A549 (cell line): ENCODE measurements at regions not wholly inside any gene's neighbourhood (a gene's known extent, or its start where the extent isn't known, plus 50 kb on each side); places are given as distances from the start of the nearest gene placed in this dataset.

Experiments used
- CHD4 ChIP-seq: fragments of 200-600 bp; sonication (generic); IDR thresholded peaks from 2 replicates; pipeline ENCODE4 v1.6.1; 2016; ENCODE audit warnings: antibody characterized with exemption, mild to moderate bottlenecking, borderline replicate concordance
- CTCF ChIP-seq: fragments of >200 bp; sonication (Bioruptor Twin); formaldehyde crosslinking; IDR thresholded peaks from 3 replicates; pipeline ENCODE4 v1.5.1; 2016

DNA sequence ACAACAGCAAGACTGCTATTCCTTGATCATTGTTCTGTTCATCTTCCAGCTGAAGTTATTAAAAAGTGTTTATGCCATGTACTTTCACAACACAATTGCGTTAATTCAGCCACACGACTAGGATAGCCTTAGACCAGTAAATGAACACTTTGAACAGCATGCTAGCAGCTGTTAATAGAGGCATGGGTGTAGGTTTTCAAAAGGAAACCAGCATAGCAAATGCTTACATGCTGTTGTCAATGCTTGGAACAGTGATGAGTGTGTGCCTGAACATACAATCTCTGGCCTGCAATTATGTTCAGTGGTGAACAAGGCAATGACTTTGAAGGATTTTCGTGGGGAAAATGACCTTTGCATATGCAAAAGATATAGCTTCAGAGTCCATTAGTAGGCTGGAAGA is 127.4 kb upstream of the RBM19 start:
- TF ChIP-seq CTCF (no peak), CHD4 (no peak)
